HEK293T (cell line): ENCODE measurements at regions not wholly inside any gene's neighbourhood (a gene's known extent, or its start where the extent isn't known, plus 50 kb on each side); places are given as distances from the start of the nearest gene placed in this dataset.
"Not testable (repeated sequence)": the region's sequence is repeated elsewhere in the genome, so short reads cannot be mapped to it uniquely, and the experiment has no call there.

ENCODE experiments used
- ARNT ChIP-seq: fragments of 450-650 bp; IDR thresholded peaks from 2 replicates; pipeline ENCODE4 v1.6.1; 2017; ENCODE audit warnings: mild to moderate bottlenecking
- BHLHE40 ChIP-seq: fragments of 450-650 bp; IDR thresholded peaks from 2 replicates; pipeline ENCODE4 v1.6.1; 2016; ENCODE audit warnings: mild to moderate bottlenecking, moderate library complexity, borderline replicate concordance
- ELF4 ChIP-seq: fragments of 450-650 bp; IDR thresholded peaks from 2 replicates; pipeline ENCODE4 v1.6.1; 2017; ENCODE audit warnings: antibody characterized with exemption
- FOXA1 ChIP-seq: fragments of 450-650 bp; IDR thresholded peaks from 2 replicates; pipeline ENCODE4 v1.6.1; 2016; ENCODE audit warnings: mild to moderate bottlenecking
- FOXK2 ChIP-seq: fragments of 450-650 bp; IDR thresholded peaks from 2 replicates; pipeline ENCODE4 v1.6.1; 2016; ENCODE audit warnings: mild to moderate bottlenecking
- FOXM1 ChIP-seq: fragments of 450-650 bp; IDR thresholded peaks from 2 replicates; pipeline ENCODE4 v1.6.1; 2017; ENCODE audit warnings: mild to moderate bottlenecking, borderline replicate concordance
- HDGF ChIP-seq: fragments of 450-650 bp; IDR thresholded peaks from 2 replicates; pipeline ENCODE4 v1.6.1; 2017; ENCODE audit warnings: antibody characterized with exemption, borderline replicate concordance
- LEF1 ChIP-seq: fragments of 450-650 bp; IDR thresholded peaks from 2 replicates; pipeline ENCODE4 v1.6.1; 2017; ENCODE audit warnings: mild to moderate bottlenecking, borderline replicate concordance
- NFRKB ChIP-seq: fragments of 450-650 bp; IDR thresholded peaks from 2 replicates; pipeline ENCODE4 v1.6.1; 2016; ENCODE audit warnings: mild to moderate bottlenecking, moderate library complexity
- SP1 ChIP-seq: fragments of 450-650 bp; IDR thresholded peaks from 2 replicates; pipeline ENCODE4 v1.6.1; 2017
- SUZ12 ChIP-seq: fragments of 450-650 bp; IDR thresholded peaks from 2 replicates; pipeline ENCODE4 v1.6.1; 2016; ENCODE audit warnings: mild to moderate bottlenecking
- TARDBP ChIP-seq: fragments of 450-650 bp; IDR thresholded peaks from 2 replicates; pipeline ENCODE4 v1.6.1; 2016
- ZNF384 ChIP-seq: fragments of 450-650 bp; IDR thresholded peaks from 2 replicates; pipeline ENCODE4 v1.6.1; 2016
- TF ChIP-seq, protein P1 (sequence below): fragments of 450-650 bp; IDR thresholded peaks from 2 replicates; pipeline ENCODE4 v1.6.1; 2016

DNA sequence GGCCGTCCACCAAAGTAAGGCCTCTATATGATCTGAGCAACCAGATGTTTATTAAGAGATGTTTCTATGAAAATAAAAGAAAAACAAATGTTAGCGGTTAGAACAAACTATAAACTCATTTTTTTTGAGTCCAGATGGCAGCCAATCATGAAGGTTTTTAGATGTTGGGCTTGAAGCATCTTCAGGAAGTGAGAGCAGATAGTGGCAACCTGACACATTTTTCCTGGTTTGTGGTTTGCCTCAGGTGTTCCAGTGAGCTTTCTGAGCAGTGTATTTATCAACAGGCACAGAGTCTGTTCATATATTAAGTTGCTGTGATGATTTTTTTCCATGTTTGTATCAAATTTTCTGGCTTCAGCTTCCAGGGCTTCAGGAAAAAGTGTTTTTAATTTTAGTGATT, 1468.0 kb downstream of the KHDRBS2 start:
- not testable (repeated sequence) for TF ChIP-seq SUZ12, FOXM1, SP1, BHLHE40, ARNT, ELF4, LEF1, FOXA1, ZNF384, NFRKB, TARDBP, HDGF, FOXK2
- TF ChIP-seq, protein P1, sequence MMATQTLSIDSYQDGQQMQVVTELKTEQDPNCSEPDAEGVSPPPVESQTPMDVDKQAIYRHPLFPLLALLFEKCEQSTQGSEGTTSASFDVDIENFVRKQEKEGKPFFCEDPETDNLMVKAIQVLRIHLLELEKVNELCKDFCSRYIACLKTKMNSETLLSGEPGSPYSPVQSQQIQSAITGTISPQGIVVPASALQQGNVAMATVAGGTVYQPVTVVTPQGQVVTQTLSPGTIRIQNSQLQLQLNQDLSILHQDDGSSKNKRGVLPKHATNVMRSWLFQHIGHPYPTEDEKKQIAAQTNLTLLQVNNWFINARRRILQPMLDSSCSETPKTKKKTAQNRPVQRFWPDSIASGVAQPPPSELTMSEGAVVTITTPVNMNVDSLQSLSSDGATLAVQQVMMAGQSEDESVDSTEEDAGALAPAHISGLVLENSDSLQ = not testable (repeated sequence)
